K562 (cell line): ENCODE measurements at regions not wholly inside any gene's neighbourhood (a gene's known extent, or its start where the extent isn't known, plus 50 kb on each side); places are given as distances from the start of the nearest gene placed in this dataset.

Experiments used
- ATAC-seq: fragments of 200-7000 bp; cut with Tn5 transposase; 3 replicates; pipeline ENCODE4 v1.9.1; 2020; ENCODE audit warnings: moderate library complexity
- BruUV-seq: library from RNA; stranded (reverse); fragments of 400-500 nt; replicated peaks from 2 replicates; lab custom pipeline; 2021; lab: Mats Ljungman, UMichigan
- CTCF ChIA-PET: fragments of 300-600 bp; formaldehyde crosslinking; extraction: SDS; loops from one replicate; lab custom pipeline; 2021; ENCODE audit warnings: low intra/inter-chr PET ratio; lab: Yijun Ruan, JAX
- POLR2A ChIA-PET: fragments of 300-600, 350-650 bp; sonication (Branson Sonifier 250); formaldehyde crosslinking; extraction: SDS; loops from one replicate; lab custom pipeline; 2021; ENCODE audit warnings: antibody characterized with exemption, inconsistent platforms; lab: Yijun Ruan, JAX
- DNase-seq, 4 experiments: peaks; one replicate each; pipeline versions ENCODE4 v3.0.0 to v3.0.0-alpha.2; 2011 to 2018; ENCODE audit warnings: low spot score in 3 of 4, mixed read lengths in 3 of 4; ENCODE audit errors: extremely low read depth in 1 of 4
- FAIRE-seq: peaks from 2 replicates; lab custom pipeline; 2011; peaks lifted over from hg19 to GRCh38; lab: Jason Lieb, UNC
- H2AFZ ChIP-seq: 2 replicates; pipeline ENCODE4 v1.6.0; 2011; ENCODE audit warnings: low read depth, low read length, control low read depth, inconsistent platforms
- H3K27ac ChIP-seq: fragments of 200-600 bp; 3 replicates; pipeline ENCODE4 v1.8.0; 2011; ENCODE audit warnings: low read depth, mild to moderate bottlenecking, control low read depth, inconsistent platforms, low read length, moderate library complexity, mixed read lengths; ENCODE audit errors: extremely low read depth
- H3K27me3 ChIP-seq, 2 experiments: fragments of 300-600 bp in 1 of 2; 2 replicates in 1 of 2; 3 replicates in 1 of 2; pipeline versions ENCODE4 v1.6.0 to v1.8.0; 2011; ENCODE audit warnings: inconsistent platforms in 2 of 2, low read length in 2 of 2, mild to moderate bottlenecking in 1 of 2, mixed read lengths in 1 of 2, moderate library complexity in 1 of 2; ENCODE audit not compliant: control insufficient read depth in 2 of 2, insufficient read depth in 2 of 2
- H3K36me3 ChIP-seq: fragments of 300-600 bp; 3 replicates; pipeline ENCODE4 v1.8.0; 2011; ENCODE audit warnings: mild to moderate bottlenecking, low read length, inconsistent platforms; ENCODE audit not compliant: control insufficient read depth, insufficient read depth
- H3K4me1 ChIP-seq, 2 experiments: fragments of 200-600 bp in 1 of 2; replicated peaks in 1 of 2; 2 replicates in 1 of 2; 3 replicates in 1 of 2; pipeline versions ENCODE4 v1.5.1 to v1.8.0; 2011; ENCODE audit warnings: inconsistent platforms in 2 of 2, low read length in 2 of 2, mild to moderate bottlenecking in 1 of 2, mixed read lengths in 1 of 2, moderate library complexity in 1 of 2; ENCODE audit not compliant: control insufficient read depth in 2 of 2, insufficient read depth in 2 of 2
- H3K4me2 ChIP-seq: 2 replicates; pipeline ENCODE4 v1.6.1; 2011; ENCODE audit warnings: low read length, control low read depth, inconsistent platforms, mixed read lengths; ENCODE audit not compliant: insufficient read depth
- H3K4me3 ChIP-seq: fragments of 200-600 bp; sonication (generic), shearing (Covaris generic); 2 replicates; pipeline ENCODE4 v1.5.1; 2016; ENCODE audit warnings: control low read depth, inconsistent platforms
- H3K79me2 ChIP-seq: fragments of 200-600 bp; 3 replicates; pipeline ENCODE4 v1.8.0; 2011; ENCODE audit warnings: low read length, inconsistent platforms; ENCODE audit not compliant: control insufficient read depth, insufficient read depth
- H3K9ac ChIP-seq, 2 experiments: 2 replicates each; pipeline versions ENCODE4 v1.6.0 to v1.6.1; 2011; ENCODE audit warnings: low read depth in 2 of 2, low read length in 2 of 2, control low read depth in 1 of 2, inconsistent platforms in 1 of 2, mild to moderate bottlenecking in 1 of 2, mixed read lengths in 1 of 2; ENCODE audit not compliant: insufficient read depth in 1 of 2
- H3K9me1 ChIP-seq: one replicate; pipeline ENCODE4 v1.6.0; 2011; ENCODE audit warnings: inconsistent platforms, mild to moderate bottlenecking, low read length, moderate library complexity; ENCODE audit not compliant: control insufficient read depth, insufficient read depth
- H3K9me3 ChIP-seq: replicated peaks from 2 replicates; pipeline ENCODE4 v1.5.1; 2011; ENCODE audit warnings: low read depth, low read length, inconsistent platforms; ENCODE audit not compliant: control insufficient read depth, insufficient read depth
- H4K20me1 ChIP-seq: replicated peaks from 2 replicates; pipeline ENCODE4 v1.6.1; 2011; ENCODE audit warnings: low read length, inconsistent platforms, mixed read lengths; ENCODE audit not compliant: control insufficient read depth, insufficient read depth
- EHMT2 ChIP-seq: fragments of 450-650 bp; IDR thresholded peaks from 2 replicates; pipeline ENCODE4 v1.6.1; 2018; ENCODE audit warnings: antibody characterized with exemption
- FOXP1 ChIP-seq: sonication (generic); formaldehyde crosslinking; IDR thresholded peaks from 2 replicates; pipeline ENCODE4 v1.8.0; 2022; ENCODE audit warnings: mild to moderate bottlenecking, missing genetic modification reagents
- KDM4B ChIP-seq, 2 experiments: fragments of 450-650 bp in 1 of 2; sonication (generic) in 1 of 2; IDR thresholded peaks; 2 replicates each; pipeline ENCODE4 v1.6.1; 2016 to 2017; ENCODE audit warnings: borderline replicate concordance in 2 of 2, antibody characterized with exemption in 1 of 2, low read depth in 1 of 2, mild to moderate bottlenecking in 1 of 2
- MCM7 ChIP-seq, 2 experiments: fragments of 450-650 bp; IDR thresholded peaks; 2 replicates each; pipeline ENCODE4 v1.6.1; 2016 to 2018
- ZNF239 ChIP-seq: fragments of 250-450 bp; sonication (Bioruptor Pico); IDR thresholded peaks from 2 replicates; pipeline ENCODE4 v1.4.0; 2020; ENCODE audit warnings: mild to moderate bottlenecking
- WGBS: fragments of 100-300 bp; shearing (Covaris generic); methylation state at CpG from one replicate; pipeline ENCODE4 v1.1.6; 2016; ENCODE audit warnings: low coverage, mixed read lengths; ENCODE audit not compliant: insufficient coverage; ENCODE audit errors: missing lambda C conversion rate; 5-methylcytosine and 5-hydroxymethylcytosine counted together
- in situ Hi-C: fragments of 300-500 bp; cut with MboI; formaldehyde crosslinking; loops from 4 replicates; pipeline ENCODE4 v1.15.0; 2018; ENCODE audit warnings: inconsistent platforms, mixed read lengths
- intact Hi-C: fragments of 100-400 bp; cut with micrococcal nuclease; formaldehyde crosslinking; loops from 2 replicates; pipeline ENCODE4 v1.14.2; 2022
- TF ChIP-seq, protein P1 (sequence below): fragments of 450-650 bp; formaldehyde crosslinking; IDR thresholded peaks from 2 replicates; pipeline ENCODE4 v1.4.0; 2022; ENCODE audit warnings: mild to moderate bottlenecking, moderate library complexity
- TF ChIP-seq, protein P2 (sequence below): sonication (generic); formaldehyde crosslinking; IDR thresholded peaks from 2 replicates; pipeline ENCODE4 v1.8.0; 2023; ENCODE audit warnings: mild to moderate bottlenecking, missing genetic modification reagents

DNA sequence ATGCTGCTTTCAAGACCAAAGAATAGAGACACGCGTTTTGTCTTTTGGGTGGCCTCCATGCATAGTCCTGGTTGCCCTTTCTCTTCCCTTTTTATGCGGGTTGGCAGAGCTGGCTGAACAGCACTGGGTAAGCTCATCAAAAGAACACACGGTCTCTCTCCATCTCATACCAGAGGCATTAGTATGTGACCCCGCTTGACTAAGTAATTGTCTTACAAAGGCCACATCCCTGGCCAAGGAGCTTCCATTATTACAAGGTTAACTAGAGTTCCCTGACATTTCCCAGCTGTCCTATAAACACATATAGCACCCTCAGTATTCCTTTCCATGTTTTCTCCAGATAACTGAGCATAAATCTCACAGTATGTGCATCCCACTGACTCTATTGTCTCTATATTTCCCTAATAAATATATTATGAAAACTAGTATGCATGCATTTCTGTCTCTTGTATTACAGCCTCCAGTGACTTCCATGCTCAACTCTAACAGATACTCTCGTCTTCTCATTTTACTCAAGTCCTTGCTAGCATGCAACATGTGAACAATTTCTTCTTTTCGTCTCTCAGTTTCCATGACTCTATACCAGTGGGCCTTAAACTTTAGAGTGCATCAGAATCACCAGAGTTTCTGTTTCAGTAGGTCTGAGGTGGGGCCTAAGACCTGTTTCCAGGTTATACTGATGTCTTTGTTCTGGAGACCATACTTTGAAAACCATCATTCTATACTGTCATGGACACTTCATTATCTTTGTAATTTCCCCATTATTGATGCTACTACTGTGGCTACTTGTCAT, 247.7 kb upstream of the ARSJ start:
- H3K27ac ChIP-seq: no peak overlapping the region
- no peaks in the 10 kb centered on the region for H3K79me2 ChIP-seq
- H4K20me1 ChIP-seq: no peaks in the 10 kb centered on the region
- no peak for DNase-seq
- H3K9me3 ChIP-seq: no peaks in the 10 kb centered on the region
- no peak overlapping the region for H2AFZ ChIP-seq
- H3K27me3 ChIP-seq: no peaks in the 10 kb centered on the region
- ChIA-PET CTCF (no interaction called here), POLR2A (no interaction called here)
- TF ChIP-seq, protein P1, sequence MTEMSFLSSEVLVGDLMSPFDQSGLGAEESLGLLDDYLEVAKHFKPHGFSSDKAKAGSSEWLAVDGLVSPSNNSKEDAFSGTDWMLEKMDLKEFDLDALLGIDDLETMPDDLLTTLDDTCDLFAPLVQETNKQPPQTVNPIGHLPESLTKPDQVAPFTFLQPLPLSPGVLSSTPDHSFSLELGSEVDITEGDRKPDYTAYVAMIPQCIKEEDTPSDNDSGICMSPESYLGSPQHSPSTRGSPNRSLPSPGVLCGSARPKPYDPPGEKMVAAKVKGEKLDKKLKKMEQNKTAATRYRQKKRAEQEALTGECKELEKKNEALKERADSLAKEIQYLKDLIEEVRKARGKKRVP (CRISPR knock-in tag): no peak
- TF ChIP-seq KDM4B (IDR thresholded peaks at IDR 0.05; ENCODE audit: borderline replicate concordance in 2 of 2, low read depth in 1 of 2) (no peak), ZNF239 (CRISPR knock-in tag) (no peak), MCM7 (IDR thresholded peaks at IDR 0.05) (no peak), FOXP1 (CRISPR knock-in tag) (no peak), EHMT2 (no peak)
- TF ChIP-seq, protein P2, sequence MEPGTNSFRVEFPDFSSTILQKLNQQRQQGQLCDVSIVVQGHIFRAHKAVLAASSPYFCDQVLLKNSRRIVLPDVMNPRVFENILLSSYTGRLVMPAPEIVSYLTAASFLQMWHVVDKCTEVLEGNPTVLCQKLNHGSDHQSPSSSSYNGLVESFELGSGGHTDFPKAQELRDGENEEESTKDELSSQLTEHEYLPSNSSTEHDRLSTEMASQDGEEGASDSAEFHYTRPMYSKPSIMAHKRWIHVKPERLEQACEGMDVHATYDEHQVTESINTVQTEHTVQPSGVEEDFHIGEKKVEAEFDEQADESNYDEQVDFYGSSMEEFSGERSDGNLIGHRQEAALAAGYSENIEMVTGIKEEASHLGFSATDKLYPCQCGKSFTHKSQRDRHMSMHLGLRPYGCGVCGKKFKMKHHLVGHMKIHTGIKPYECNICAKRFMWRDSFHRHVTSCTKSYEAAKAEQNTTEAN (CRISPR knock-in tag): no peak
- in situ Hi-C loops: no loop called here
- no peaks in the 10 kb centered on the region for H3K36me3 ChIP-seq
- H3K4me2 ChIP-seq: no peak overlapping the region
- WGBS: 0% methylated on average over 7 of the region's 7 CpGs
- H3K9me1 ChIP-seq: no peaks in the 10 kb centered on the region
- ATAC-seq: no peak
- BruUV-seq: no TSS peak
- no peak for FAIRE-seq
- no peaks in the 10 kb centered on the region for H3K4me1 ChIP-seq
- intact Hi-C loops: no loop called here
- no peak overlapping the region for H3K4me3 ChIP-seq
- no peak overlapping the region for H3K9ac ChIP-seq
